ENCODE measurements at regions not wholly inside any gene's neighbourhood (a gene's known extent, or its start where the extent isn't known, plus 50 kb on each side); places are given as distances from the start of the nearest gene placed in this dataset.

DNA sequence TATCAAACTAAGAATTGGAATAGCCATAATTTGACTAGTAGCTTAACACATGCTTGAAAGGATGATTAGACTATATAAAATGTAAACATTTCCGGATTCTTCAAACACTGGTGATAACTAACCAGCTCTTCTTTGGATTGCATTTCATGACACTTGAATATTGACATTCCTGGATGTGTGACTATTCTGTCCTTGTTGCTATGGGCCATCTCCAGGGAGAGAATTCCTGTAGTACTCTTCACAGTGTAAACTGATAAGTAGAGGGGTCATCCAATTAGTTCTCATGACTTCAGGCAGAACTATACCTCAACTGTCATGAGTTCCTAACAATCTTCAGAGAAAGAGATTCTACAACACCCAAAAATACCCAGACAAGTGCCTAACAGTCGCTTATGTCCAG lies 1026.7 kb upstream of the TENM3 start:
- no peak overlapping the region for H3K23ac ChIP-seq (ENCODE audit: low read length)
- H3K4me1 ChIP-seq (ENCODE audit: control insufficient read depth, low read depth, low read length) = no peaks in the 10 kb centered on the region
- H3K27me3 ChIP-seq (ENCODE audit: insufficient read depth, low read length, poor library complexity) = no peaks in the 10 kb centered on the region
- H3K18ac ChIP-seq (ENCODE audit: low read length) = no peak overlapping the region
- 100% methylated on average over 1 of the region's 2 CpGs for WGBS (ENCODE audit: extremely low coverage, insufficient coverage, low lambda C conversion rate)
- H2BK120ac ChIP-seq (ENCODE audit: low read depth, low read length) = no peak overlapping the region
- no peak overlapping the region for H4K8ac ChIP-seq (ENCODE audit: low read depth, low read length)
- H3K79me1 ChIP-seq (ENCODE audit: low read length) = no peaks in the 10 kb centered on the region
- no peak overlapping the region for H3K27ac ChIP-seq (ENCODE audit: low read depth, low read length)
- no peak overlapping the region for H4K5ac ChIP-seq (ENCODE audit: low read length)
- H3K4me3 ChIP-seq (ENCODE audit: low read length) = no peak overlapping the region
- no peaks in the 10 kb centered on the region for H3K36me3 ChIP-seq (ENCODE audit: control insufficient read depth, insufficient read depth, low read length)
- no peak overlapping the region for H2BK15ac ChIP-seq (replicated peaks; ENCODE audit: low read depth)
- no peak overlapping the region for H2BK5ac ChIP-seq (ENCODE audit: low read length)
- H3K9ac ChIP-seq (ENCODE audit: low read length) = no peak overlapping the region
- H3K79me2 ChIP-seq (ENCODE audit: control insufficient read depth, insufficient read depth, low read length) = no peaks in the 10 kb centered on the region
- peak; percentile 73 for DNase-seq
- no peak overlapping the region for H3K4me2 ChIP-seq (ENCODE audit: low read length)
- H3K4ac ChIP-seq (ENCODE audit: low read depth, low read length) = no peak overlapping the region
- no peak overlapping the region for H3K56ac ChIP-seq (ENCODE audit: low read length)
- H2AK5ac ChIP-seq (ENCODE audit: low read length) = no peak overlapping the region

DNA sequence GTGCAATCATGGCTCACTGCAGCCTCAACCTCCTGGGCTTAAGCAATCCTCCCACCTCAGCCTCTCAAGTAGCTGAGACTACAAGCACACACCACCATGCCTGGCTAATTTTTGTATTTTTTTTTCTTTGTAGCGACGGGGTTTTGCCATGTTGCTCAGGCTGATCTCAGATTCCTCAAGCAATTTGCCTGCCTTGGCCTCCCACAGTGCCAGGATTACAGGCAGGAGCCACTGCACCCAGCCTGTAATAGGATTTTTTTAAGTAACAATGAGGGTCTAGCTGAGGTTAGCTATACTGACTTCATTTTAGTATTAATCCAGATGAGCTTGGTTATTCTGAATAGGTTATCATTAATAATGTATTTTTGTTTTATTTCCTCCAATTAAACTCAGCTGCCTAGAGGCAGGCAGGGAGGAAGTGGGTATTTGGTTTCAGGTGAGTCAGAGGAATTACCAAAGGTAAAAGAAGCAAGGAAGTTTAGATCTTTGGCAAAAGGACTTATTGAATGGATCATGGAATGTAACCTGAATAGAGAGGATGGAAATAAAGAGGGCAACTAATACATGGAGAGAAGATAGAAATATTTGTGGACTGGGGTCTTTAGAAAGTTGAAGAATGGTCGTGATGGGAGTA lies 1023.3 kb upstream of the TENM3 start:
- Histone ChIP-seq H2BK5ac (ENCODE audit: low read length) (no peak overlapping the region), H3K36me3 (ENCODE audit: control insufficient read depth, insufficient read depth, low read length) (no peaks in the 10 kb centered on the region), H3K4me2 (ENCODE audit: low read length) (no peak overlapping the region), H3K27ac (ENCODE audit: low read depth, low read length) (no peak overlapping the region), H3K4me1 (ENCODE audit: control insufficient read depth, low read depth, low read length) (no peaks in the 10 kb centered on the region), H3K79me2 (ENCODE audit: control insufficient read depth, insufficient read depth, low read length) (no peaks in the 10 kb centered on the region), H4K8ac (ENCODE audit: low read depth, low read length) (no peak overlapping the region), H3K4ac (ENCODE audit: low read depth, low read length) (no peak overlapping the region), H4K5ac (ENCODE audit: low read length) (no peak overlapping the region), H3K9ac (ENCODE audit: low read length) (no peak overlapping the region), H3K23ac (ENCODE audit: low read length) (no peak overlapping the region), H3K4me3 (ENCODE audit: low read length) (no peak overlapping the region), H3K27me3 (ENCODE audit: insufficient read depth, low read length, poor library complexity) (no peaks in the 10 kb centered on the region), H3K56ac (ENCODE audit: low read length) (no peak overlapping the region), H2AK5ac (ENCODE audit: low read length) (no peak overlapping the region), H3K18ac (ENCODE audit: low read length) (no peak overlapping the region), H2BK120ac (ENCODE audit: low read depth, low read length) (no peak overlapping the region), H3K79me1 (ENCODE audit: low read length) (no peaks in the 10 kb centered on the region), H2BK15ac (replicated peaks; ENCODE audit: low read depth) (no peak overlapping the region)
- DNase-seq = peak; percentile 55
- 100% methylated on average over 1 of the region's 3 CpGs for WGBS (ENCODE audit: extremely low coverage, insufficient coverage, low lambda C conversion rate)

- Histone ChIP-seq H3K4me2 (ENCODE audit: low read length) (no peak overlapping the region), H4K8ac (ENCODE audit: low read depth, low read length) (no peak overlapping the region), H2AK5ac (ENCODE audit: low read length) (peak overlapping the region; percentile 81), H3K79me1 (ENCODE audit: low read length) (no peaks in the 10 kb centered on the region), H2BK15ac (replicated peaks; ENCODE audit: low read depth) (no peak overlapping the region), H3K9ac (ENCODE audit: low read length) (no peak overlapping the region), H4K5ac (ENCODE audit: low read length) (peak overlapping the region; percentile 48), H3K23ac (ENCODE audit: low read length) (no peak overlapping the region), H3K4me3 (ENCODE audit: low read length) (no peak overlapping the region), H3K4ac (ENCODE audit: low read depth, low read length) (no peak overlapping the region), H3K79me2 (ENCODE audit: control insufficient read depth, insufficient read depth, low read length) (no peaks in the 10 kb centered on the region), H3K27me3 (ENCODE audit: insufficient read depth, low read length, poor library complexity) (no peaks in the 10 kb centered on the region), H3K18ac (ENCODE audit: low read length) (no peak overlapping the region), H3K4me1 (ENCODE audit: control insufficient read depth, low read depth, low read length) (peaks cover 2% of the 10 kb centered on the region), H2BK5ac (ENCODE audit: low read length) (peak overlapping the region; percentile 32), H3K36me3 (ENCODE audit: control insufficient read depth, insufficient read depth, low read length) (no peaks in the 10 kb centered on the region), H2BK120ac (ENCODE audit: low read depth, low read length) (no peak overlapping the region), H3K56ac (ENCODE audit: low read length) (no peak overlapping the region), H3K27ac (ENCODE audit: low read depth, low read length) (no peak overlapping the region)
- no CpG with 5 or more reads among the region's 4 CpGs for WGBS (ENCODE audit: extremely low coverage, insufficient coverage, low lambda C conversion rate)
- DNase-seq = no peak
Observed at GRCh38 chr4:181224852-181225251, 1018.4 kb upstream of the TENM3 start.

DNA sequence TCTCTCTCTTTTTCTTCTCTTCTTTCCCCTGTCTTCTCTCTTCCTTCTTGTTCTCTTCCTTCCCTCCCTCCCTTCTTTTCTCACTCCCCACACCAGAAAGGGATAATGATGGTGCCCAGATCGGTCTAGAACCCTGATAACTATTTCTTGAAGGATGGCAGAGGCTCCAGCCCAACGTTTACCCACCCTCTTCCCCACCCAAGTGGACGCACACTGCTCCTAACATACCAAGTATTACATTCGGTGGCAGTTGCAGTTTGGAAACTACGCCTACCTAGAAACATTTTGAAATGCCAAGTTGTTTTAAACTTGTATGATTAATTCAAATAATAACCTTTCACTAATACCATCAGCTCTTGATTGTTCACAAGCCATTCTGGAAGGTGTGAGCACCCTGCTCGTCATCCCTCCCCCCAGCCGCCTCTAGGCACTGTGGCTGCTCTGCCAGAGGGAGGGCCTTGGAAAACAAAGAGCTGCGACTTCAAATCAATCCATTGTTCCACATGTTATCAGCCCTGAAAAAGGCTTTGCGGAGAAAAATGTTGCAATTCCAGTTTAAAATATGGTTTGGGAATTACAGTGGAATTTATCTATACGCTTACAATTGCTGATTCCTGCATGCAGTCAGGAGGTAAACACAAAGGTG lies 1017.5 kb upstream of the TENM3 start:
- Histone ChIP-seq H2BK5ac (ENCODE audit: low read length) (peak overlapping the region; percentile 94), H3K79me2 (ENCODE audit: control insufficient read depth, insufficient read depth, low read length) (no peaks in the 10 kb centered on the region), H3K9ac (ENCODE audit: low read length) (no peak overlapping the region), H2AK5ac (ENCODE audit: low read length) (no peak overlapping the region), H3K27ac (ENCODE audit: low read depth, low read length) (no peak overlapping the region), H3K36me3 (ENCODE audit: control insufficient read depth, insufficient read depth, low read length) (no peaks in the 10 kb centered on the region), H3K27me3 (ENCODE audit: insufficient read depth, low read length, poor library complexity) (no peaks in the 10 kb centered on the region), H3K4me1 (ENCODE audit: control insufficient read depth, low read depth, low read length) (peaks cover 2% of the 10 kb centered on the region), H2BK15ac (replicated peaks; ENCODE audit: low read depth) (no peak overlapping the region), H3K4ac (ENCODE audit: low read depth, low read length) (no peak overlapping the region), H3K4me2 (ENCODE audit: low read length) (no peak overlapping the region), H4K8ac (ENCODE audit: low read depth, low read length) (no peak overlapping the region), H3K4me3 (ENCODE audit: low read length) (no peak overlapping the region), H3K56ac (ENCODE audit: low read length) (peak overlapping the region; percentile 62), H4K5ac (ENCODE audit: low read length) (no peak overlapping the region), H3K79me1 (ENCODE audit: low read length) (no peaks in the 10 kb centered on the region), H3K23ac (ENCODE audit: low read length) (no peak overlapping the region), H2BK120ac (ENCODE audit: low read depth, low read length) (no peak overlapping the region), H3K18ac (ENCODE audit: low read length) (peak overlapping the region; percentile 76)
- no CpG with 5 or more reads among the region's 10 CpGs for WGBS (ENCODE audit: extremely low coverage, insufficient coverage, low lambda C conversion rate)
- DNase-seq = peak; percentile 80

DNA sequence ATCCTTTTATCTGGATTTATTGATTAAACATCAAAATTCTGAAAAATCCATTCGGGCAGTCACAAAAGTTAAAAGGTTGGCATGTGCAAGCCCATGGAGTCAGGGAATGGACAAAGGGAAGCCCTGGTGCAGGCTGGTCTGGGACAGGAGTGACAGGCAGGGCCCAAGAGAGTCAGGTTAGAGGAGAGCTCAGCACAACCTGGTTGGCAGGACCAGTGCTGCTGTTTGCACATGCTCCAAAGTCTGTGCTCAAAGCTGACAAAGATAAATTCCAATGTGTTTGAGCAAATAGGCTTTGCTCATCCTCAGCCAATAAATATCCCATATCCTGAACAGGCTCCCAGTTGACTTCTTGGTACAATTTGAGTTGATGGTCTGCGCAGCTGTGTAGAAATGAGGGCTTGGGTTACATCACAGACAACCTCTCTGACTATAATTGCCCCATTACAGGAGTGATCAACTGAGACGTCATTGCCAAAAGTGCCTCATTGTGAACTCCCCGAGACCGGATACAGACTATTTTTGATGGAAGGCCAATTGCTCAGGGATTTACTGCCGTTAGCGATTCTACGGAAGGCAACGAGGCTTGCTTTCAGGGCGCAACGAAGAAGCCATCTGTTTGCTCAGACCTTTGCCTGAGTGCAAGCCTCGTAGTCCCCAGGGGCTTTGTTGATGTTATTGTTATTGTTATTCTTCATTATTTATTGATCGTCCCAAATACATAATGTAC lies 1008.1 kb upstream of the TENM3 start:
- no peaks in the 10 kb centered on the region for H3K79me1 ChIP-seq (ENCODE audit: low read length)
- no peaks in the 10 kb centered on the region for H3K79me2 ChIP-seq (ENCODE audit: control insufficient read depth, insufficient read depth, low read length)
- no peak overlapping the region for H3K4me2 ChIP-seq (ENCODE audit: low read length)
- H3K4ac ChIP-seq (ENCODE audit: low read depth, low read length) = no peak overlapping the region
- no peak overlapping the region for H4K5ac ChIP-seq (ENCODE audit: low read length)
- no peaks in the 10 kb centered on the region for H3K4me1 ChIP-seq (ENCODE audit: control insufficient read depth, low read depth, low read length)
- no peak overlapping the region for H2BK5ac ChIP-seq (ENCODE audit: low read length)
- H2BK15ac ChIP-seq (replicated peaks; ENCODE audit: low read depth) = no peak overlapping the region
- H3K23ac ChIP-seq (ENCODE audit: low read length) = no peak overlapping the region
- no peak overlapping the region for H3K56ac ChIP-seq (ENCODE audit: low read length)
- H3K18ac ChIP-seq (ENCODE audit: low read length) = no peak overlapping the region
- no peak for DNase-seq
- H2BK120ac ChIP-seq (ENCODE audit: low read depth, low read length) = no peak overlapping the region
- no CpG with 5 or more reads among the region's 13 CpGs for WGBS (ENCODE audit: extremely low coverage, insufficient coverage, low lambda C conversion rate)
- no peak overlapping the region for H3K9ac ChIP-seq (ENCODE audit: low read length)
- no peak overlapping the region for H3K27ac ChIP-seq (ENCODE audit: low read depth, low read length)
- H4K8ac ChIP-seq (ENCODE audit: low read depth, low read length) = no peak overlapping the region
- no peak overlapping the region for H3K4me3 ChIP-seq (ENCODE audit: low read length)
- H2AK5ac ChIP-seq (ENCODE audit: low read length) = no peak overlapping the region
- H3K27me3 ChIP-seq (ENCODE audit: insufficient read depth, low read length, poor library complexity) = no peaks in the 10 kb centered on the region
- H3K36me3 ChIP-seq (ENCODE audit: control insufficient read depth, insufficient read depth, low read length) = no peaks in the 10 kb centered on the region

Measured in mesendoderm (in vitro differentiated cells).